ENCODE measurements at regions not wholly inside any gene's neighbourhood (a gene's known extent, or its start where the extent isn't known, plus 50 kb on each side); places are given as distances from the start of the nearest gene placed in this dataset.

DNA sequence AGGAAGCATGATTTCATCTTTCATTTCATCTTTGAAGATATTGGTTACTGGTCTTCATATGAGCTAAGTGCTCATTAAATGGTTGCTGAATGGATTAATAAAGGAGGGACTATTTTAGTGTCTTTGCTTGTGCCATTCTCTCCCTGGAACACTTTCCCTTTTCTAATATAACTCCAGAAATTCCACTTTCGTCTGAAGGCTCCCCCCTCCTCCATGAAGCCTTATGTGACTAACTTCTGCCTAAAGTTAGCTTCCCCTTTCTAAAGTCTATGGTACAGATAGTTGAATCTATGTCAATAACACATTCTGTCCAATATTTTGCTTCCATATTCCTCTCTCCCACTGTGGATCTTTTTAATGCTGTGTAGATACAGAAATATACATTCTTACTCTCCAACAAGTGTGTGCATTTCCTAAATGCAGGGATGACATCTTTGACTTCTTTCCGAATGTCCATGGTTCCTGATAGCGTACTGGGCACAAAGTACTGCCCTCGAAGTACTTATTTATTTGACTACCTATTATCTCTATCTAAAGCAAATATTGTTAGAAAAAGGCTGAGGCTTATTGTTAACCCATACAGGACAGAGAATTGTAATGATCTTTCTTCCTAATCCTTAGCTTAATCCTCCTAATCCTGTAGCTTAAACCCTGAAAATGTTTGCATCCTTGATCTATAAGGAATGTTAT, 84.7 kb upstream of the ELOVL5 start:
- Histone ChIP-seq H3K9me3 (no peaks in the 10 kb centered on the region), H3K27me3 (no peaks in the 10 kb centered on the region), H3K36me3 (no peaks in the 10 kb centered on the region), H3K27ac (no peak overlapping the region), H3K4me3 (no peak overlapping the region), H3K4me1 (no peaks in the 10 kb centered on the region)
- intact Hi-C loops (cut with DNase I; ENCODE audit: low total_unique reads) (no loop called here), in situ Hi-C loops (cut with MboI; ENCODE audit: low pct_ligation_motif_present in 1 of 4, low pct_unique_long_range_greater_than_20kb in 1 of 4, low sequenced_read_pairs in 3 of 4) (no loop called here)
- TF ChIP-seq, protein P1, sequence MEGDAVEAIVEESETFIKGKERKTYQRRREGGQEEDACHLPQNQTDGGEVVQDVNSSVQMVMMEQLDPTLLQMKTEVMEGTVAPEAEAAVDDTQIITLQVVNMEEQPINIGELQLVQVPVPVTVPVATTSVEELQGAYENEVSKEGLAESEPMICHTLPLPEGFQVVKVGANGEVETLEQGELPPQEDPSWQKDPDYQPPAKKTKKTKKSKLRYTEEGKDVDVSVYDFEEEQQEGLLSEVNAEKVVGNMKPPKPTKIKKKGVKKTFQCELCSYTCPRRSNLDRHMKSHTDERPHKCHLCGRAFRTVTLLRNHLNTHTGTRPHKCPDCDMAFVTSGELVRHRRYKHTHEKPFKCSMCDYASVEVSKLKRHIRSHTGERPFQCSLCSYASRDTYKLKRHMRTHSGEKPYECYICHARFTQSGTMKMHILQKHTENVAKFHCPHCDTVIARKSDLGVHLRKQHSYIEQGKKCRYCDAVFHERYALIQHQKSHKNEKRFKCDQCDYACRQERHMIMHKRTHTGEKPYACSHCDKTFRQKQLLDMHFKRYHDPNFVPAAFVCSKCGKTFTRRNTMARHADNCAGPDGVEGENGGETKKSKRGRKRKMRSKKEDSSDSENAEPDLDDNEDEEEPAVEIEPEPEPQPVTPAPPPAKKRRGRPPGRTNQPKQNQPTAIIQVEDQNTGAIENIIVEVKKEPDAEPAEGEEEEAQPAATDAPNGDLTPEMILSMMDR (IDR thresholded peaks at IDR 0.05): no peak
- TF ChIP-seq POLR2A (IDR thresholded peaks at IDR 0.05) (no peak), POLR2AphosphoS5 (IDR thresholded peaks at IDR 0.05) (no peak), EP300 (IDR thresholded peaks at IDR 0.05; ENCODE audit: low read depth) (no peak)
- WGBS, 2 donors (ENCODE audit: low coverage in 1 of 2): 59 to 64% methylated on average over 4 of the region's 4 CpGs
- no peak for DNase-seq

- intact Hi-C loops (cut with DNase I; ENCODE audit: low total_unique reads): no loop called here
- no peak for DNase-seq
- Histone ChIP-seq H3K9me3 (no peaks in the 10 kb centered on the region), H3K27ac (no peak overlapping the region), H3K4me1 (no peaks in the 10 kb centered on the region), H3K36me3 (no peaks in the 10 kb centered on the region), H3K27me3 (no peaks in the 10 kb centered on the region), H3K4me3 (no peak overlapping the region)
- TF ChIP-seq POLR2A (IDR thresholded peaks at IDR 0.05) (no peak), POLR2AphosphoS5 (IDR thresholded peaks at IDR 0.05) (no peak), EP300 (IDR thresholded peaks at IDR 0.05; ENCODE audit: low read depth) (no peak)
- TF ChIP-seq, protein P1 (IDR thresholded peaks at IDR 0.05): no peak
- in situ Hi-C loops (cut with MboI; ENCODE audit: low pct_ligation_motif_present in 1 of 4, low pct_unique_long_range_greater_than_20kb in 1 of 4, low sequenced_read_pairs in 3 of 4): no loop called here
- WGBS, 2 donors (ENCODE audit: low coverage in 1 of 2): 52 to 66% methylated on average over 4 to 8 of the region's 8 CpGs
These were observed 83.8 kb upstream of the ELOVL5 start for GRCh38 chr6:53432318-53433161.

- in situ Hi-C loops (cut with MboI; ENCODE audit: low pct_ligation_motif_present in 1 of 4, low pct_unique_long_range_greater_than_20kb in 1 of 4, low sequenced_read_pairs in 3 of 4): no loop called here
These were observed 83.0 kb upstream of the ELOVL5 start for GRCh38 chr6:53431704-53432103.

GRCh38 chr6:53429401-53429800, 80.7 kb upstream of the ELOVL5 start:
- intact Hi-C loops (cut with DNase I; ENCODE audit: low total_unique reads) (no loop called here), in situ Hi-C loops (cut with MboI; ENCODE audit: low pct_ligation_motif_present in 1 of 4, low pct_unique_long_range_greater_than_20kb in 1 of 4, low sequenced_read_pairs in 3 of 4) (no loop called here)

More at GRCh38 chr6:53431704-53432103, 83.0 kb upstream of the ELOVL5 start:
- H3K27ac ChIP-seq: no peak overlapping the region
- no peaks in the 10 kb centered on the region for H3K27me3 ChIP-seq
- H3K4me1 ChIP-seq: no peaks in the 10 kb centered on the region
- DNase-seq: no peak
- intact Hi-C loops (cut with DNase I; ENCODE audit: low total_unique reads): no loop called here
- H3K36me3 ChIP-seq: no peaks in the 10 kb centered on the region
- TF ChIP-seq, protein P1 (IDR thresholded peaks at IDR 0.05): no peak
- no peak for TF ChIP-seq POLR2A (IDR thresholded peaks at IDR 0.05)
- TF ChIP-seq EP300 (IDR thresholded peaks at IDR 0.05; ENCODE audit: low read depth): no peak
- no peak for TF ChIP-seq POLR2AphosphoS5 (IDR thresholded peaks at IDR 0.05)
- H3K9me3 ChIP-seq: no peaks in the 10 kb centered on the region
- no peak overlapping the region for H3K4me3 ChIP-seq
- 87 to 91% methylated on average over 4 of the region's 4 CpGs for WGBS, 2 donors (ENCODE audit: low coverage in 1 of 2)

More at GRCh38 chr6:53429401-53429800, 80.7 kb upstream of the ELOVL5 start:
- Histone ChIP-seq H3K9me3 (no peaks in the 10 kb centered on the region), H3K27ac (no peak overlapping the region), H3K36me3 (no peaks in the 10 kb centered on the region), H3K4me3 (no peak overlapping the region), H3K4me1 (no peaks in the 10 kb centered on the region), H3K27me3 (no peaks in the 10 kb centered on the region)
- no peak for DNase-seq
- TF ChIP-seq EP300 (IDR thresholded peaks at IDR 0.05; ENCODE audit: low read depth) (no peak), POLR2A (IDR thresholded peaks at IDR 0.05) (no peak), POLR2AphosphoS5 (IDR thresholded peaks at IDR 0.05) (no peak)
- TF ChIP-seq, protein P1 (IDR thresholded peaks at IDR 0.05): no peak
